ENCODE measurements at regions not wholly inside any gene's neighbourhood (a gene's known extent, or its start where the extent isn't known, plus 50 kb on each side); places are given as distances from the start of the nearest gene placed in this dataset.

DNA sequence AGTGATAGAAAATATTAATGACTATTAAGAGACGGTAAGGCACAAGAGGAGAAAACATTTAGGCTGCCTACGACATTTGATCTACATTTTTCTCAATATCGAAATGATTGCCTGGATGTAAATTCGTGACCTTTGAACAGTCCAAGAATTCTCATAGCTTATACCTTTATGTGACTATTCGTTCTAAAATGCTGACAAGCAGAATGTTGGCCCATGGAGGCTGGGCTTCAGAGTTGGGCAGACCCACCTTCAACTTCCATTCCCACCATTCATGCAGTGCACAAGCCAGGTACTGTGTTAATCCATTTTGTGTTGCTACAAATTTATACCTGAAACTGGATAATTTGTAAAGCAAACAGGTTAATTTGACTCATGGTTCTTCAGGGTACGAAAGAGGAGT is 441.4 kb upstream of the COBL start:
- DNase-seq: no peak

DNA sequence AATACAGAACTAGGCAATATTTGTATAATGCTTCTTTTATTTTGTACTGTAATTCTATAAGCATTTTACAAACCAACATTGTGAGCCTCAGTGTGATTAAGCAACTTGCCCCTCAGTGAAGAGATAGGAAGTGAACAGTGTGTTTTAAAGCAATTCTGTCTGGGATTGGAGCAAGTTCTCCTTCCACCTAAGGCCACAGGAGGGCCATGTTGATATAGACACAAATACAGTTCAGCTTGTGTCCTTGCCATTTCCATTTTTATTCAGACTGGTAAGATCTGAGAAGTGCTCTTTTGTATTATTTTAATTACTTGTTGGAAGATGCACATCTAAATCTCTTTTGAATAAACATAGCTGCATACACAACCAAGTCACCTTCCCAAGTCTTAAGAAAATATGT is 416.3 kb upstream of the COBL start:
- no peak for DNase-seq

DNA sequence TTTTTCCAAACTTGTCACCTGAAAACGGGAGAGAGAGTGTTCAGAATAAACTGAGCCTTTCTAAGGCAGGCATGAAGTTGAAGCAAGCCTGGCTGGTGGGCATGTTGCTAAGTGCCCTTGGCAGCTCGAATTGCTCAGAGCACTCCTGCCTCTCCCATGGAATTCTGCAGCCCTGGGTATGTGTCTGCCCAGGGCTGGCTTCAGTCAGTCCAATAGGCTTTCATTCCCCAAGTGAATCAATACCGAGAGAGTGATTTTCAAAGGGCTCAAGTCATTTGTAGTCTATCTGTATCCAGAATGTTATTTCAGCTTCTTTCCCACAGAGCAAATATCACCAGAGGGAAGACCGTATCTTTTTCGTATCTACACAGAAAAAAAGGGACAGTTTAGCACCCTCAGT is 415.5 kb upstream of the COBL start:
- no peak for DNase-seq

DNA sequence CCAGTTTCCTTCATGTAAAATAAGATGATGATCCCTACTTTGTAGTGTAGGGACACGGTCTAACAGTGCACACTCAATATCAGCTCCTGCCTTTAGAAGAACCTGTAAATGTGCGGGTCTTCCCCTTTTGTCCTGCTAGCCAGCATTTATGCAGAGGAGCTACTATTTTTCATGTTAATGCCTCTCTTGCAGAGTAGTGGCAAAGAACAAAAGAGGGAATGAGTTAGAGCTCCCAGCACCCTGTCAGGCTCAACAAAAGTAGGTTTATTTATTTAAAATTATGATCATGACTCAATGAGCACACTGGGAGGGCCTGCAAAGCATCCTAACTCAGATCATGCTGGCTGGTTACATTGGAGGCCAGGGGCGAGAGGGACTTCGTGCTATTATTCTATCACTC is 414.5 kb upstream of the COBL start:
- DNase-seq: no peak

DNA sequence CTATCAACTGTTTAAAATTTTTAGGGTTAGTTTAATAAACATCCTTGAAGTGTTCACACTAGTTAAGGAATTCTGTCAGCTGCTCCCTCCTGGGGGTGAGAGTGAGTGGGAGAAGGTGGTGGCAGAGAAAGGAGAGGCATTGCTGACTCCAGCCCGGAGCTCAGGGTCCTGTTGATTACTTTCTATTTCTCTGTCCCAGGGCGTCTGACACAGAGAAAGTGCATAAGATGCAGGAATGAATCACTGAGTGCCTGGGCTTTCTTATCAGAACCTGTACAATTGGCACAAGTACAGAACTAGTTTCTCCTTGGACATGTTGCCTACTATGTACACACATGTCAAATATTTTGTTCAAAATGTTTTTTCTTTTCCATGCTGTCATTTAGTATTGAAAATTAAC is 410.8 kb upstream of the COBL start:
- no peak for DNase-seq

DNA sequence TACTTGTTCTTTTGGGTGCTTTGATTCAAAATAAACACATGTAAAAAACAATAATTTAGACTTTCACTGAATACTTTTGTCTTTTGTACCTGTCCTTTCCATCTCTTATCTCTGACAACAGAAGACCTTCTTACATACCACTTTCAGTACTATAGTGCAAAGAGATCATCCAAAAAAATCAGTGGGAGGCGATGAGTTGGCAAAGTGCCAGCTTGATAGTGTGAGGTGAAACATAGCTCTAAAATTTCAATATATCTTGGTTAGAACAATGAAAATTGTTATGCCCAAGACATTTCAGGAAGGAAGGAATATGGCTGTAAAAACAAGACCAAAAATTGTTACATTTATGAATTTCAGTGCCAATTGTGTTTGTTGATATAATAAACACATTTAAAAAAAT is 390.2 kb upstream of the COBL start:
- DNase-seq: no peak

DNA sequence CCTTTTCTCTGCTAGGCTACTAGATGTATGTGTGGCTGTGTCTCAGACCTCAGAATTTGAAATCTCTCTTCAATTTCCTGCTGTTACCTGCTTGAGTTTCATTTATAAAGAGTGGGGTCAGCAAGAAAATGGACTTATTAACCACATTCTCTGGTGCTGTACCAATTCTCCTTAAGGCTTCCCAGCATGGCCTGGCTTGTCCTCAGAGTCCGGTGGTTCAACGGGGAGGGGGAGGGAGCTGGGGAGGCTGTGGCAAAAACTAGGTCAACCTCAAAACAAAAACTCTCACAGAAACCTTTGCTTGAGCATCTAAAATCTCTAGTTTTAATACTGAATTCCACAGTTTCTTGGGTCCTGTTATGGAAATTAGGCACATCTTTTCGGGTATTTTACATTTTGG is 389.1 kb upstream of the COBL start:
- no peak for DNase-seq

DNA sequence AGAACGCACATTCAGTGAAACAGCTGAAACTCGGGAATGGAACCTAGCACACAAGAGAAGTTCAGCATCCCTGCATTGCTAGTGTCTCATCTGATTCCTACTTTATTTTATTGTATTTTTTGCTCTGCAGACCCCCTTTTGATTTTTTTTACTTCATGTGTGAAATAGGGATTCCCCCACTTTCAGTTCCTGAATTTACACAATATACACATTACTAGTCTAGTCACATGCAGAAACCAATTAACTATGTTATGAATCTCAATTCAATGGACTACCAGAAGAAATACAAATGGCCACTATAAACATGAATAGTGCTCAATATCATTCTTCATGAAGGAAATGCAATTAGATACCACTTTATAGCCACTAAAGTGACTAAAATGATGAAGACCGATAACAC is 386.1 kb upstream of the COBL start:
- DNase-seq: no peak

DNA sequence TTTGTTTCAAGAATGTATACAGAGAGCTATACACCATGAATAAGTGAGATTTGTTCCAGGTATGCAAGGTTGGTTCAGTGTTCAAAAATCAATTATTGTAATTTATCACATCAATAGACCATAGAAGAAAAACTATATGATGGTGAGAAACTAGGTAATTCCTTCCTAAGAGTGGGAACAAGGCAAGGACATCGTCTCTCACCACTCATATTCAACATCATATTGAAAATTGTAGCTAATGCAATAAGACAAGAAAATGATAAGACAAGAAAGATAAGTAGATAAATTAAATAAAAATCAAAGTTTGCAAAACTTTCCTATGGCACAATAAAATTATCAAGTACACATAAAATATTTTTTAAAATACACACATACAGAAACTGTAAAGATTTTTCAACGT is 385.3 kb upstream of the COBL start:
- DNase-seq: no peak

DNA sequence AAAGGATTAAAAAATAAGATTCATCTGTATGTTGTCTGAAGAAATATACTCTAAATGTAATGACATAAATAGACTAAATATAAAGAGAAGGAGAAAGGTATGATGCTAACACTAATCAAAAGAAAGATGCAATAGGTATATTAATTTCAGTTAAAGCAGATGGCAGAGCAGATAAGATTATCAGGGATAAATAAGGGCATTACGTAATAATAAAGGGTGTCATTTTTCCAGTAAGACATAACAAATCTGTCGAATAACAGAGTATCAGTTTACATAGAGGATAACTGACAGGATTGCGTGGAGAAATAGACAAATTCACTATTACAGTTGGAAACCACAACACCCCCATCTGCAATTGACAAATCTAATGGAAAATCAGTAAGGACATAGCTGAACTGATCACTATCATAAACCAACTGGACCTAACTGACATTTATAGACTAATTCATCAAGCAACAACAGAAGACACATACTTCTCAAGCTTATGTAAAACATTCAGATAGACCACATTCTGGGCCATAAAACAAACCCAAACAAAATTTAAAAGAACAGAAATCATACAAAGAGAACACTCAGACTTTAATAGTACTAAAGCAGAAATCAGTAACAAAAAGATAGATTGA is 384.1 kb upstream of the COBL start:
- DNase-seq: no peak

DNA sequence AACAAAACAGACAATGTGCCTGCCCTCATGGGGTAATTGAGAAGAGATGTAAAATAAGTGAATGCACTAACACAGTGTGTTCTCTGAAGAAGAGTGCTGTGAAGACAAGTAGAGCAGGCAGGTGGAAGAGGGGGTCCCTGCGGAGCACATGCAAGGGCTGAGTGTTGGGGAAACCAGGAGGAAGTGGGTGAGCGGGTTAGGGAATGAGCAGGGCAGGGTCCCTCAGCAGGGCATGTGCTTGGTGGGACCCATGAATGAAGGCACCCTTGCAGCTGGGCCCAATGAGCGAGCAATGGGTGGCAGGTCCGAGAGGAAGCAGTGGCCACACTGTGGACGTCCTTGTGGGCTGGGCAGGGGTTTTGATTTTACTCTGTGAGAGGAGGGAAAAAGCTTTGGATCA is 376.6 kb upstream of the COBL start:
- DNase-seq: no peak

DNA sequence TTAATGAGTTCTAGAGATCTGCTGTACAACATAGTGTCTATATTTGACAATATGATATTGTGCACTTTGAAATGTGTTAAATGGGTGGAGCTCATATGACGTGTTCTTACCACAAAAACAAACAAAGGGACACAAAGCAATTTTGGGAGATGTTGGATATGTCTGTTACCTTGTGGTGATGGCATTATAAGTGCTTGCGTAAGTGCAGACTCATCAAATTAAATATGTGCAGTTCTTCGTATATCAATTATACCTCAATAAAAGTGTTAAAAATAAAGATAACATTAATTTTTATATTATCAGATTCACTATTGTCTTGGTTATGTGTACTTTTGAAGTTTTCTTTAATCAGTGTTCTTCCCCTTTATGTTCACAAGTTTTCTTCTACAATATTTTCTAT is 372.9 kb upstream of the COBL start:
- DNase-seq: no peak

DNA sequence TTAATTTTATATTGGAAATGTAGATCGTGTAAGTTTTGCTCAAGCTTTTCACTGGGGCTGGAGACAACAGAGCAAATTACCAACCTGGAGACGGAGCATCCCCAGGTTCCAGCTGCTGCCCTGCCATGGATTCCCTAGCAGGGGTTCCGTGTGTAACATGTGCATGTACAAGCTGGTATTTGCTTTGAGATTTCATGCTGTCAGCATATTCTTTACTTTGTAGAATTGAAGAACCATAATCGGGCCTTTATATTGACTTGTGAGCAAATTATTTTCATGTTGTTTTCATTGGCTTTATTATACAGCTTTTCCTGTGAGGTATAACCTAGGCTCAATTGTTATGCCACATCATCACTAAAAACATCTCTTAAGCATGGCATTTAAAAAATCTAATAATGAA is 369.2 kb upstream of the COBL start:
- no peak for DNase-seq

DNA sequence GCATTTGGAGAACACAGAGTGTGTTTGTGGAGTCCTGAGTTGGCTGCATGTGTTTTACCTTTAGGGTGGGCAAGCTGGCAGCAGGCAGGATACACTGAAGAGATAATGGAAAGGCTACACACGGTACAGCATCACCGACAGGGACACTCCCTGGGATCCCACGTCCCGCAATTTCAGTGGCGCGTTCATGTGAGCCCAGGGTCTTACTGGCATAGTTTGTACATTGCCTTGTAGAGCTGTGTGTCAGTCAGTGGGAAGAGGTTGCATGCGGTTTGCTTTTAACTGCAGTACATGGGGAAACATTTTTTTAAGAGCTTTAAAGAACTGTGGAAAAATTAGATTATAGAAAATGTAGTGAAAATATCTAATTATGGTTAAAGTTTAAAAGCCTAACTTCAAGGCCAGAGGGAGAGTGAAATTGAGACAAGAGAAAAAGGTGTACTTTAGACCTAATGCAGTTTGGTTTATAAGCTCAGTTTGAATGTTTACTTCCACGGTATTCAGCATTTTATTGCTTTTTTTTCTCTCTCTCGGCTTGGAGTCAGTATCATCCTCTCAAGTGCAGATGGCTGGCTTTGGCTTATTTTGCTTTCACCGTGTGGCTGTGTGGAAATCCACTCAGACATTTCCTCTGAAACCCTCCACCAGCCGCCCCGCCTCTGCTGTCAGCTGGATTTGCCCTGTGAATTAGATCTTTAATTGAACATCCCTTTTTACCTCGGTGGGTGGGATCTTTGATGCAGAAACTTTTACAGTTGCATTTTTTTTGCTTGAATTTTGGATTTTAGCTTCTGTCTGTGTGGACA is 364.2 kb upstream of the COBL start:
- DNase-seq: no peak

DNA sequence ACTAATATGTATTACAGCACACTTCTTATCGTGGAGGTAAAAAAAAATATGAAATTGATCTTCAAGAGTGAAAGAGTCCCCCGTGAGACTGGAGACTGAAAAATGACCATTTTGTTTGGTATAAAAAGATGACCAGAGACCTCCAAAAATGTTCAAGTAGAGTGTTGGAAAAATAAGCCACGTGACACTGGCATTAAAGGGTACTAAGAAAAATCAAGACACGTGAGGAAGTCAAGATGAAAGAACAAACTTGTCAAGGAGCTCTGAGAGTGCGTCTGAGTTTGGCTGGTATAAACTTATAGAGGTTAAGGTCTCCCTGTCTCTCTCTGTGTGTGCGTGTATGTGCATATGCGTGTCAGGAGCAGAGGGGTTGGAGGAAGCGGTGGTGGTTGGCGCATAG is 362.7 kb upstream of the COBL start:
- no peak for DNase-seq

DNA sequence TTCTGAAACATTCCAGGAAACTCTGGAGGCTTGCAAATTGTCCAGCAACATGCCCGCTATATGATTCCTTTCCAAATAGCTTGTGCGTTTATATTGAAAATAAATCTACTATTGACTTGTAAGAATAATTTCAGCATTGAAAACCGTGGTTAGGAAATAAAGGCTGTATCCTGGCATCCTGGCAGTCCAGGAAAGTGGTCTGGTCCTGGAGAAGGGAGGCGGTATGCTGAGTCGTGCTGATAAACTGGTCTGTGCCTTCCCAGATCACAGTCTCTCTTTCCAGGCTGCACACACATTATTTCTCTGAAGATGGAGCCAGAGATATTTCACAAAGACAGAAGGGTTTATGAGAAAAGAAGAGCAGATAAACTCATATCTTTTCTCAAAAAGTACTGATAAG is 350.1 kb upstream of the COBL start:
- no peak for DNase-seq

DNA sequence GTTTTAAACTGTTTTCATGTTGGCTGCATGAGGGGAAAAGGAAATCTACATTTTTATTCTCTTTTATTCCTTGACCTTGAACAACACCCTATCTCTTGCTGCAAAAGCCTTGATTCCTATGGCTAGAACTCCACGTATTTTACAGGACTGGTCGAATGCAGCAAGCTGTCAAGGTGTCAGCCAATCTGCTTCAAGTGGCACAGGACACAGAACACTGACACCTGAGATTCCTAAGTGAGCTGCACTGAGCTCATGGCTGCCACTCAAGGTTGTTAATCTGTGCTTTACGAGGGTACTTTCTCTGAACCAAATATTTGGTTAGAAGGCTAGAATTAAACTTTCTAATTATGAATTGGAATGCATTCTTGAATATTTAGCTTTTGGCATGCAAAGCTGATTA is 349.7 kb upstream of the COBL start:
- DNase-seq: no peak

DNA sequence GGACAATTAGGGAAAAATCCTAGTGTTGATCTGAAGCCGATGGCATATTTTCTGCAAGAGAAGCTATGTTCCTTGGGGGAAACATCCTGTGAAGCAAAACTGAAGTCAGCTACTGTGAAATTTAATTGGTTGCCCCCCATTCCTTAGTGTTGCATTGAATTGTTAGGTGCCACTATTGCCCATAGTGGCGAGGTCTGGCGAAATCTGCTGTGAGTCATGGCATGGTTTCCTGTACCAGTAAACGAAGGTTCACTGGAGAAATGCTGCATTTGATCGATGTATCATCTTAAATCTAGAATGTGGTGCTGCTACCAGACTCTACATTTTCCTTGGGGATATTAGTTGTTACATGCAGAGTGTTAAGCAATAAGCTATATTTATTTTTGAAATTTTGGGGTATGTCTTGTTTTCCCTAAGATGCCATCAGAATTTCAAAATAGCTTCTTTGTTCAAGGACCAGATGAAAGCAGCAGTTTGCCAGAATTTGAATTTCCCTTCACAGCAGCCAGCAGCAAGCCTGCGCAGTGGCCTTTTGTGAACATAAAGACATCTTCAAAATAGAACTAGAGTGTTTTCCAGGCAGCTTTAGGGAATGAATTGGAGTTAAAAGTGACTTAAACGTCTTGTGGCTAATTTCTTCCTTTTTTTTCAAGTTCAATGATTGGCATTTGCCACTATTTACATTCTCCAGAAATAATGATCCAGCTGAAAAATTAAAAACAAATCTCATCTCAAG is 348.6 kb upstream of the COBL start:
- DNase-seq: no peak

DNA sequence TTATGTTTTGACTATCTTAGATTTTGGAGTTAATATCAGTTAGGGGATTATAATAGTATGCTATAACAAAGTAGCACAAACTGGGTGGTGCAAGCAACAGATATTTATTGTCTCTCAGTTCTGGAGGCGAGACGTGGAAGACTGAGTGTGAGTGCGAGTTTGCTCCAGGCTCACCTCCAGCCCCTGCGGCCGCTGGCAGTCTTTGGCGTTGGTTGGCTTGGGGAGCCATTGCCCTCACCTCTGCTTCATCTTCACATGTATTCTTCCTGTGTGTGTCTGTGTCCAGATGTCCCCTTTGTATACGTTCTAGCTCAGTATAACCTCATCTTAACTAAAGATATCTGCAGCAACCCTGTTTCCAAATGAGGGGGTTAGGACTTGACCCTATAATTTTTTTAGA is 343.9 kb upstream of the COBL start:
- DNase-seq: no peak

DNA sequence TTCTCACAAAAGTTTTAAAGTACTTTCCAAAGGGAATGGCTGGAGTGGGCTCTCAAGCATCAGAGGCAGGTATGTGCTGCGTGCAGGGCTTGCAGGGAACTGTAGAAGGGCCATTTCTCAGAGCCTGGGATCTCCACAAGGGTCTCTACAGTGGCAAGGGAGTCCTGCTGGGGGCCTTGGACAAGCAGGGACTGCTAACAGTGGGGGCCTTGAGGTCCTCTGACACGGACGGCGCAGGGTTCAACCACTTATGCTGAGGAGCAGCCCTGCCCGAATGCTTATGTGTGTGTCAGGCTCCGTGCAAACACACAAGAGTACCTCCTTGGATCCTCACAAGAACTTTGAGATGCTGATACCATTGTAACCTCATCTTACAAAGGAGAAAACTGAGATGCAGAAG is 342.1 kb upstream of the COBL start:
- DNase-seq: no peak

DNA sequence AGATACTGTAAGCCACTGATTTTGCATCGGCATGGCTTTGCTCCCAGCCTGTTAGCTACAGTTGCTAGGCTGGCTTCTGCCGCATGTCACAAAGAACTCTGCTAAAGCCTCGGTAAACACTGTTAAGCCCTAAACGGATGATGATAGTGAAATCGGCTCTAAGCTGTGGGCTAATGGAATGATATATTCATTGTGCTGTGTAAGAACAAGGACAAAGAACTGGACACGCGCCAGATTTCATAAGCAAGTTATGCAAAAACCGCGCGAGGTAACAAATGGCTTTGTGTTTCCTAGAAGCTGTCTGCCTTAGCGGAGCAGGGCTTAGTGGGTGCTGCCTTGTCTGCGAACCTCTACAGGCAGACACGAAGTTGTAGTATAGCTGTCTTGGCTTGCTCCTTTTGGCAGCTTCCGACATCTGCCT is 331.3 kb upstream of the COBL start:
- no peak for DNase-seq

DNA sequence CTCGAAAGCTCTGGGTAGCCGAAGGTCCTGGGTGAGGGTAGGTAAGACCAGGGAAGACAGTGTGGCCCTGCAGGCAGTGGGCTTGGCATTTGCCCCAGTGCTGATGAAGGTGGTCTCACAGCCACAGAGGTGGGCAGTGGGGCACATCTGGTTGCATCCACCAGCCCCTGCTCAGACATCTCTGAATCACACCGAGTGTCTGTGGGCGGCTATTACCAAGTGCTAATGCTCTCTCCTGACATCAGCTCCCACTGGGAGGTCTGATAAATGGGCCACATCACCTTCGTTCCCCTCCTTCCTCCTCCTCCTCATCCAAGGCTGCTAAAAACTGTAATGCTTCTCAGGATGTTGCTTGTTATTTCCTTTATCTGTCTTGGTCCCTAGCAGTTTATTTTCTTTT is 330.9 kb upstream of the COBL start:
- DNase-seq: no peak

DNA sequence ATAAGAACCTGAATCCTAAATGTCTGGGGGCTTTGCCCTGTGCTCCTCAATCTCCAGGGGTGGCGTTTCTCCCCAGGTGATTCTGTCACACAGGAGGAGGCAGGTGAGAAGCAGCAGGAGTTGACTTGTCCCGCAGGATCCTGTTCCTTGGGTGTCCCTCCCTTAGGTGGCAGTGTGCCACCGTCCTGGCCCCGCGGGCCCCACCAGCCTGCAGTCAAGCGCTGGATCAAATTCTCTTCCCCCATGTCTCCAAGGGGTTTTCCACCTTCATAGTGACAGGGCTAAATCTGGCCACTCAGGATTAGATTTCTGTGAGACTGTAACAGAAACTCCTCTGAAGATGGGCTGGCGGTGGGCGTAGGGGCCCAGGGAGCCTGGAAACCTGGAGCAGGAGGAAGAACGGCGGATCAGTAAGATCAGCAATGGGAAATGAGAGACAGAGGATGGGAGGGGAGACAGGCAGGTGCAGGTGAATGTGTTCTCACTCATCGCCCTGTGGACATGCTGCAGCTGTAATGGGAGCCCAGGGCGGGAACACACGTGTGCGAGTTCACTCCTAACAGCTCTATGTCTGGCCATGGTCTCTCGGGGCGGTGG is 329.2 kb upstream of the COBL start:
- DNase-seq: no peak

DNA sequence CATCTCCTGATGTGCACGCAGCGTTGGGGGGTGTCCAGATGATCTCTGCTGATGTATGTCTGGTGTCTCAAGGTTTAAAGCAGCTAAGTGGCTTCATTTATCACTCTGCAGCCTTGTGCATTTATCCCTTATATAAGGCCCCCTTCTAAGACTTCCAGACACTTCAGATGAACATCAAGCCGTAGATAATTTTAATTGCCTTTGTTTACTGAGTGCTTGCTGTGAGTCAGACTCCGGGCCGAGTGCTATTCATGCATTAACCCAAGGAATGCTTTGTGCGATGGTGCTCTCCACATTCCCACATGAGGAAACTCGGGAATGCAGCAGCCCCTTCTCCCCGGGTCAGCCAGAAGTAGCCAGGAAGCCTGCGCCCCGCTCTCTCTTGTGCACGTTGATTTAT is 328.6 kb upstream of the COBL start:
- DNase-seq: no peak

Measured in CD4-positive, alpha-beta T cell treated with Interferon alpha-2 for 1 hour (primary cell).